Effector memory CD4-positive, alpha-beta T cell (primary cell): ENCODE measurements at regions not wholly inside any gene's neighbourhood (a gene's known extent, or its start where the extent isn't known, plus 50 kb on each side); places are given as distances from the start of the nearest gene placed in this dataset.

Source experiments
- DNase-seq, 3 donors: peaks; one replicate each; pipeline ENCODE4 v3.0.0-alpha.2; 2020
- H3K27ac ChIP-seq: 2 replicates; pipeline ENCODE4 v1.7.0; 2013; ENCODE audit warnings: mild to moderate bottlenecking, low read length, moderate library complexity; ENCODE audit not compliant: insufficient read depth, poor library complexity, severe bottlenecking
- H3K27me3 ChIP-seq: replicated peaks from 2 replicates; pipeline ENCODE4 v1.7.0; 2013; ENCODE audit warnings: mild to moderate bottlenecking, low read length; ENCODE audit not compliant: insufficient read depth, control insufficient read depth, poor library complexity, severe bottlenecking
- H3K36me3 ChIP-seq: 2 replicates; pipeline ENCODE4 v1.7.0; 2013; ENCODE audit warnings: mild to moderate bottlenecking, low read length, moderate library complexity; ENCODE audit not compliant: control insufficient read depth, insufficient read depth
- H3K4me1 ChIP-seq: 2 replicates; pipeline ENCODE4 v1.7.0; 2013; ENCODE audit warnings: low read length, mild to moderate bottlenecking; ENCODE audit not compliant: control insufficient read depth, insufficient read depth, poor library complexity, severe bottlenecking
- H3K4me3 ChIP-seq: 2 replicates; pipeline ENCODE4 v1.7.0; 2013; ENCODE audit warnings: low read length, low read depth, mild to moderate bottlenecking; ENCODE audit not compliant: insufficient read depth, poor library complexity, severe bottlenecking
- H3K9me3 ChIP-seq: 2 replicates; pipeline ENCODE4 v1.7.0; 2013; ENCODE audit warnings: mild to moderate bottlenecking, low read length, moderate library complexity; ENCODE audit not compliant: control insufficient read depth

DNA sequence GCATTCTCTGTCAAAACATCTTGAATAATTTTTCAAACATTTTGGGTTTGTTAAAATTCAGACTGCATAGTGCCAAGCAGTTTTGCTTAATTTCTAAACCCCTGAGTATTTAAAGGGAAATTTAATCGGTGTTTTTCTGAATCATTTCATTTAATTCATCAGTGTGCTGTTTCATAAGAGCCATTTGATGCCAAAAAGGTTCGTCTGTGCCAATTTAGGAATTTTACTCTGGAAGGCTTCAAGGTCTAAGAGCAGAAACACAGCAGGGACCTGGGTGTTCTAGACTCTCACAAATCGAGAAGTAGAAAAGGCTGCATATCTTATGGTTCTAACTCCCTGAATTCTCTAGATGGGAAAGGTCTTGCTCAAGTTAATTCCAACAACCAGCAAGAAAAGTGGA lies 311.9 kb upstream of the NT5C1B start:
- Histone ChIP-seq H3K36me3 (no peaks in the 10 kb centered on the region), H3K9me3 (no peaks in the 10 kb centered on the region), H3K27me3 (no peaks in the 10 kb centered on the region), H3K4me3 (no peak overlapping the region), H3K4me1 (no peaks in the 10 kb centered on the region), H3K27ac (no peak overlapping the region)
- no peak for DNase-seq

DNA sequence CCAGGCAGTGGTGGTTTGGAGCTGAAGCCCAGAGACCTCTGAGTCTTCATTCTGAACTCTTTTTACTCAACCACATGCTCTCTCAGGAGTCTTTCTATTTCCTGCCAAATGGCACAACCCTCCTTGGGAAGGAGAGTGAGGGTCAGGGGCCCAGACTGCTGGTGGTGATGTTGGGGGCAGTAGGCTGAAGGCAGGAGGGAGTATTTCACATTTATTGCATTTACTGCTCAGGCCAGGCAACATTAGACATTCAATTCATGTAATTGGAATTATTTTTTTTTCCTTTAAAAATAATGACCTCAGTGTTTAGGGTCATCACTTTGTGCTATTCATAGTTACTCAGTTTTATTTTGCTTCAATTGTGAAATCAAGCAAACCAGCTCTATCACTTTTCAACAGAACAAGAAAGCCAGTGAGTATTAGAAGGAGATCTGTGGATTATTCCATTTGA lies 311.3 kb upstream of the NT5C1B start:
- Histone ChIP-seq H3K27me3 (no peaks in the 10 kb centered on the region), H3K4me3 (no peak overlapping the region), H3K9me3 (no peaks in the 10 kb centered on the region), H3K36me3 (no peaks in the 10 kb centered on the region), H3K4me1 (no peaks in the 10 kb centered on the region), H3K27ac (no peak overlapping the region)
- no peak for DNase-seq

DNA sequence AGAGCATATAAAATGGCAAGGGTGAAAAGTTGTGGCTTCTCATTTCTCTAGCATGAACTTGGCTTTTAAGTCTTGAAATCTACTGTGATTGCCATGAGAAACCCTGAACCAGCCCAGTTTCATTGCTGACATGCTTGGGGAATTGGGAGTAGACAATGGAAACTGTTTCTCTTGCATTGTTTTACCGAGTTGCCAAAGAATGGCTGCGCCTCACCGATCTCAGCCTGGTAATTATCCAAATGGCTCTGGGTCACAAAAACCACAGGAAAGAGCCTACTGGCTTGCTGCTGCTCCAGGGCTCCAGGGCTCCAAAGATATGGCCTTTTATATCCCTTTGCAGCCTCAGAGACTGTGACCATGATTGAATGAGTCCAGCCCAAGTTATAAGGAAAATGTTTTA lies 310.4 kb upstream of the NT5C1B start:
- DNase-seq: no peak
- Histone ChIP-seq H3K27me3 (no peaks in the 10 kb centered on the region), H3K4me3 (no peak overlapping the region), H3K4me1 (no peaks in the 10 kb centered on the region), H3K27ac (no peak overlapping the region), H3K36me3 (no peaks in the 10 kb centered on the region), H3K9me3 (no peaks in the 10 kb centered on the region)

DNA sequence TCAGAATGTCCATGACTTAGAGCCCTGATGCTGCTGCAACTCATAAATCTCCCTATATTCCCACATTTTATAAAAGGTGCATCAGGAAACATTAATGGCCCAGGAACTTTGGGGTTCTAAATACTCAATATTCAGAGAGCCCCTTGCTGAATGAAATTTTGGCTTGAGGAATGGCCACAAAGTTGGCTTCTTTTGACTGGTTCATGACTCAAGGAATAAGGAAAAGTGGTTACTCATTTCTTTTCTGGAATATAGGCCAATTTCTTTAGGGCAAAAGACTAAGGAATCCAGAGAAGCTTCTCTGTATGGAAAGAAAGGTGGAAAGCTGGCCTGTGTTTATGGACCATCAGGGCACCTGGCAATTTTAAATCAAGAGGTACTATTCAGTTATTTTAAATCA lies 308.9 kb upstream of the NT5C1B start:
- Histone ChIP-seq H3K27me3 (no peaks in the 10 kb centered on the region), H3K4me3 (no peak overlapping the region), H3K36me3 (no peaks in the 10 kb centered on the region), H3K4me1 (no peaks in the 10 kb centered on the region), H3K9me3 (no peaks in the 10 kb centered on the region), H3K27ac (no peak overlapping the region)
- DNase-seq: no peak

DNA sequence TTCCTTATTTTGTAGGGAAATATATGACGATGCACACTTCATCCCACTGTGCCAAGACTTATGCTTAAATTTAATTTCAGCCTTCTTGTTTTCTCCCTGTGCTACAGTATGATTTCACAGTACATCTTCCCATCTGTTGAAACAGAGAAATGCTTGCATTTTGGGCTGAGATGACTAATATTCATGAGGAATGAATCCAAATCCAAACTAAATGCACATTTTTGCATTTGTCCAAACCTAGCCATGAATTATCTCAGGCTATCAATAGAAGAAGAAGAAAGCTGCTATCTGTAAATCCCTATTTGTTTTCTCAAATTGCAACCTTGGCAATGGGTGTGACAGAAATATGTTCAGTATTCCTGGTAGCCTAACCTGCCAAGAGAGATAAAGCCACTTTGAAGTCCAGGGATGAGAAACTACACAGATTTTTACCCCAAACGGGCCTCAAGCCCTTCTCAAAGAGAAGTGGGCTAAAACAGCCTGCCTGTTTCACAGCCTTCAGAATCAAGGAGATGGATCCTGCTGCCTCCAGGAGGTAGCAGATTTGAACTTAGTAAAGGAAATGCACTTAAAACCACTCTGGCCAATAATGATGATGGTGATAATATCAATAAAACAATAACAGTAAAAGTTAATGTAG lies 306.9 kb upstream of the NT5C1B start:
- no peak overlapping the region for H3K4me3 ChIP-seq
- no peaks in the 10 kb centered on the region for H3K9me3 ChIP-seq
- no peaks in the 10 kb centered on the region for H3K27me3 ChIP-seq
- no peak overlapping the region for H3K27ac ChIP-seq
- no peaks in the 10 kb centered on the region for H3K4me1 ChIP-seq
- H3K36me3 ChIP-seq: no peaks in the 10 kb centered on the region
- no peak for DNase-seq

DNA sequence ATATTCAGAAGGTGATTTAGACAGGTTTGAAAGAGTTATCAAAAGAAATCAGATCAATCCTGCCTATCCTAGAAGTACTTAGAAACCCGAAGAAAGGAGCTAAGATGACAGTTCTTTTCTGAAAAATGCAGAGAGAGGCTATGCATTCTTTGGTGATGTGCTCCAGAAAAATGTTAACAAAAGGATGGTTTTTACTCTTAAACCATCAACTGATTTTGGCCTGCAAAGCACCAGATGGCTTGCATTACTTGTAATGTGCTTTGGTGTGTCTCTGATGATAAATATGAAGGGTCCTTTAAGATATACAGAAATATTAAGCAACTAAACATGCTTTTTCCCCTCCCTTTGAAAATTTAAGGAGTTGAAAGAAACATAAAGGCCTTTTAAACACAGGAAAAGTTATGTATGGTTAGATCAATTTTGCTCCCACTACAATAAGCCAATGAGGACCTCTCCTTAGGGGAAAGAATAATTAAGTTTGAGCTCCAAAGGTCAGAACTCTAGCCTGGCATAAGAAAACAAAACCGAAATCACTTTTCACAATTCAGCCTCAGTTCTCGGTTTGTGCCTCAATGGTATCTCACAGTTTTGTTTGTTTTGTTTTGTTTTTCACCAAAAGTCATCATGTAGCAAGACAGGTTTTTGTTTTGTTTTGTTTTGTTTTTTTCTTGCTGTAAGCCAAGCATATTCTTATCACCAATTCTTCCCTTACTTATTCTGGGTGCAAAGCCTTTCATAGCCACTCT lies 302.4 kb upstream of the NT5C1B start:
- Histone ChIP-seq H3K4me1 (no peaks in the 10 kb centered on the region), H3K9me3 (no peaks in the 10 kb centered on the region), H3K36me3 (no peaks in the 10 kb centered on the region), H3K4me3 (no peak overlapping the region), H3K27ac (no peak overlapping the region), H3K27me3 (no peaks in the 10 kb centered on the region)
- no peak for DNase-seq

DNA sequence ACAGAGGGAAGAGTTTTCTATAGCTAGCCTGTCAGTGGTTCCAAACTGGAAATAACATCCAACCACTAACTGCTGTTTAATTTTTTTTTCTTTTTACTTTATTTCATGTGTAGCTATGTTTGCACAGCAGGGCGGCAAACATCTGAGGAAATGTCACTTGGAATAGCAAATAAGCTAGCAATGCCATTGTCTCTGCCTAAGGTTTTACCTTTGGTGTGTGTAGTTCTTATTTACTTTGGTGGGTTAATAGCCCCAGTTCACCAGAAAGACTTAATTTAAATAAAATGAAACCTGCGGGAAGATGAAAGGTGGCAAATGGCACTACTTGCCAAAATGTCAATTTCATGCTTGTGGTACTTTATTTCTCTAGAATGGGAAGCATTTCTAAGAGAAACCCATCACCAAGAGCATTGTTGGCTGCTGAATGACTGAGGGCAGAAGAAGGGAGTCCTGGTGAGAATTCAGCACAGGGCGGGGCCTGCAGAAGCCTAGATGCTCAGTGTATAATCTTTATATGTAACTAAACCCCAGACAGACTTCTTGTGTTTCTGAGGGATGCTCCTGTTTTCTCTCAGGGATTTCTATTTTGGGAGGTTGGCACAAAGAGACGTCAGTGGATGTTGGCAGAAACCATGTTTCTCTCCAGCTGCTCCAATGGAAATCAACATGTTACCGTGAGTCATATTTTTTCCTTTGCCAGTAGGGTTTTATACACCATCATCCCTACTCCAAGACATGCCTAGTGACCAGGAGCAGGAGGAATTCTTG lies 300.4 kb upstream of the NT5C1B start:
- Histone ChIP-seq H3K36me3 (no peaks in the 10 kb centered on the region), H3K27ac (no peak overlapping the region), H3K4me3 (no peak overlapping the region), H3K9me3 (no peaks in the 10 kb centered on the region), H3K27me3 (no peaks in the 10 kb centered on the region), H3K4me1 (no peaks in the 10 kb centered on the region)
- no peak for DNase-seq

DNA sequence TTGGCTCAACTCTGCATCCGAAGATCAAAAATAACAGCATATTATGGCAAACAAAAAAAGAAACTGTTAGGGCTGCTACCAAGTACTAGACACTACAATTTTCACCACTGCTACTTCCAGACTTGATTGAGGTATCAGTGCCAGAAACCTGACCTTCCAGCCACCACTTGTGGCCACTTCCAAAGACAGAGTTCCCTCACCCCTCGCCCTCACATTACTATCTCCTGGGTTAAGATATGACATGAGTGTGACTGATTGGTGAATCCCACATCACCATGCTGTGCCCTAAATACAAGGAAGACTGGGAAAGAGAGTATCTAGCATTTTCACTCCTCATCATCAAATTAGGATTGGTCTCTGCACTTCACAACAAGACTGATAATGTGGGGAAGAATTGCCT lies 296.1 kb upstream of the NT5C1B start:
- Histone ChIP-seq H3K4me3 (no peak overlapping the region), H3K36me3 (no peaks in the 10 kb centered on the region), H3K9me3 (no peaks in the 10 kb centered on the region), H3K27ac (no peak overlapping the region), H3K27me3 (no peaks in the 10 kb centered on the region), H3K4me1 (no peaks in the 10 kb centered on the region)
- DNase-seq: no peak

DNA sequence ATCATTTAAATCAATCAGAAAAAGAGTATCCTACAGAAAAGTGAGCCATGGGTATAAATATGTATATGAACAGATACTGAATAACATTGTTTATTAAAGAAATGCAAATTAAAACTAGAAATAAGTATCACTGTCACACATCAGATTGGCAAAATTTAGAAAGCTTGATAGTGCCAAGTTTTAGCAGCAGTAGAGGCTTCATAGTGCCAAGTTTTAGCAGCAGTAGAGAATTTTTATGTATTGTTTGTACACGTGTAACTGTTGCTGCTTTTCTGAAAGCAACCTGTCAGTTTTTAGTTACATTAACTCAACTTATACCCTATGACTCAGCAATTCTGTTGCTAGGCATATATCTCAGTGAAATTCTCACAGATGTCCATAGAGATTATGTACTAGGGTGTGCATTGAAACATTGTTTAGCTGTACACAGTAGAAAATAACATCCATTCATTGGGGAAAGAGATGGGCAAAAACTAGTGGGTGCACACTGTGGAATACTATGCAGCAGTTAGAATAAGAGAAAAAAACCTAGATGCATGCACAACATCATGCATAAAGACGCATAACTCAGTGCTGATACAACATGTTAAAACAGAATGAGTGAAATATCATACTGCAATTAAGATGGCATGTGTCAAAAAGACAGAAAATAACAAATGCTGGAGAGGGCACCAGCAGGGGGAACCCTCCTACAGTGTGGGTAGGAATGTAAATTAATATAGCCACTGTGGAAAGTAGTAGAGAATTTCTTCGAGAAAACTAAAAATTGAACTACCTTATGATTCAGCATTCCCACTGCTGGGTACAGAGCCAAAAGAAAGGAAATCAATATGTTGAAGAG lies 294.5 kb upstream of the NT5C1B start:
- DNase-seq: no peak
- H3K4me1 ChIP-seq: no peaks in the 10 kb centered on the region

More for the DNA sequence above, 294.5 kb upstream of the NT5C1B start:
- Histone ChIP-seq H3K36me3 (no peaks in the 10 kb centered on the region), H3K27me3 (no peaks in the 10 kb centered on the region), H3K4me3 (no peak overlapping the region), H3K27ac (no peak overlapping the region), H3K9me3 (no peaks in the 10 kb centered on the region)
